ENCODE measurements at regions not wholly inside any gene's neighbourhood (a gene's known extent, or its start where the extent isn't known, plus 50 kb on each side); places are given as distances from the start of the nearest gene placed in this dataset.
A peak's percentile ranks its signal among the peaks of the same experiment; 100 is the strongest.

DNA sequence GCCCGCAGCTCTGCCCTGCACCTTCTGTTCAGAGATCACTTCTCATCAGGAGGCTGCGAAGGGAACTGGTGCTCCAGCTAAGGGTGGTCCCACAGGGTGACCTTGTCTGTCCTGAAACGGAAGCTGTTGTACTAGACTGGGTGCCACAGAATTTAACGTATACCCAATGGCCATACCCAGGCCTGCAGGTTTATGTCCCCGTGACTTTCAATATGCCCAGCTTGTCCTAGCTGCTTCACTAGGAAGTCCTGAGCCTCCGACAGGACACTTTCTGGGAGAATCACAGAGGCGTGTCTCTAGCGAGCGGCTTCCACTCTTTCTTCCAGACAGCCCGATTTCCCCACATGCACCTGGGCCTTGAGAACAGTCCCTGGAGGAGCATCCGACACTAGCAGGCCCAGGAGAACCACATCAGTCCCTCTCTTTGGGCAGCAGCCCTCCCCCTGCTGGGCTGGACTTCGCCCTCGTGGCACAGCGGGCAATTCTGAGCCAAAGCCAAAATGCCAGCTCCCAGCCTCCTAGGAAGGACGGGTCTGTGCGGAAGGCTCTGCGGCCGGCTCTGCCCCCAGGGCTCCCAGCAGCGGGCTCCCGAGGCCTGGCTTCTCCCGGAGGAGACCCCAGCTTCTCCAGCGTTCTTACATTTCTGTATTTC lies 91.9 kb upstream of the OTOS start:
- Histone ChIP-seq H3K9ac (replicated peaks in 1 of 4; ENCODE audit: extremely low read depth in 1 of 4, low read depth in 3 of 4, low read length in 3 of 4) (no peak overlapping the region), H2BK12ac (ENCODE audit: low read depth, low read length) (no peak overlapping the region), H3K23me2 (ENCODE audit: low read depth, low read length) (no peaks in the 10 kb centered on the region), H3K4me1 (replicated peaks in 1 of 4; ENCODE audit: control insufficient read depth in 3 of 4, insufficient read depth in 4 of 4, low read length in 3 of 4) (peaks cover 0 to 6% (median 2%) of the 10 kb centered on the region in 4 experiments; a peak in 5 of 7 replicates), H2BK5ac (ENCODE audit: low read depth, low read length) (no peak overlapping the region), H3K23ac (ENCODE audit: insufficient read length) (no peak overlapping the region), H3K56ac (replicated peaks; ENCODE audit: insufficient read length, low read depth, low read length) (no peak overlapping the region), H3K27ac (ENCODE audit: low read depth, low read length) (no peak overlapping the region), H2BK15ac (ENCODE audit: low read length) (no peak overlapping the region), H3K4me3 (ENCODE audit: extremely low read depth in 1 of 4, insufficient read depth in 2 of 4, low read depth in 3 of 4, low read length in 4 of 4) (peak overlapping the region in 2 of 4 experiments; percentile 5 to 78; a peak in 2 of 8 replicates), H2BK20ac (ENCODE audit: low read length) (no peak overlapping the region), H3K79me2 (ENCODE audit: control insufficient read depth in 1 of 2, insufficient read depth in 2 of 2, low read length in 2 of 2) (no peaks in the 10 kb centered on the region), H3K4me2 (ENCODE audit: insufficient read depth in 1 of 2, low read depth in 2 of 2, low read length in 2 of 2) (peak overlapping the region; percentile 16 to 97), H4K5ac (ENCODE audit: insufficient read length, low read depth, low read length) (no peak overlapping the region), H4K91ac (replicated peaks; ENCODE audit: insufficient read length, low read length) (no peak overlapping the region), H2AFZ (ENCODE audit: low read length) (peak overlapping the region; percentile 73), H4K20me1 (replicated peaks in 1 of 2; ENCODE audit: control insufficient read depth in 1 of 2, insufficient read depth in 2 of 2, low read length in 2 of 2) (no peaks in the 10 kb centered on the region), H3K18ac (ENCODE audit: extremely low read depth, low read length) (no peak overlapping the region), H2AK5ac (ENCODE audit: low read depth, low read length) (no peak overlapping the region), H3K9me3 (ENCODE audit: insufficient read depth in 2 of 2, low read depth in 1 of 2, low read length in 1 of 2) (peaks cover 10 to 17% of the 10 kb centered on the region in 2 experiments), H4K8ac (ENCODE audit: extremely low read depth, insufficient read depth, low read length) (peak overlapping the region; percentile 43; the same call in 1 of the 2 replicates), H2BK120ac (replicated peaks; ENCODE audit: low read depth, low read length) (no peak overlapping the region), H3K36me3 (ENCODE audit: control insufficient read depth in 2 of 4, insufficient read depth in 4 of 4, low read length in 3 of 4) (no peaks in the 10 kb centered on the region), H3K27me3 (replicated peaks in 1 of 4; ENCODE audit: control insufficient read depth in 3 of 4, extremely low read depth in 1 of 4, insufficient read depth in 3 of 4, low read length in 3 of 4) (peaks cover 0 to 2% (median 0%) of the 10 kb centered on the region in 4 experiments; a peak in 1 of 7 replicates), H3K79me1 (ENCODE audit: low read depth, low read length) (no peaks in the 10 kb centered on the region), H3K14ac (ENCODE audit: insufficient read length) (no peak overlapping the region), H3K4ac (replicated peaks; ENCODE audit: insufficient read length, low read depth, low read length) (no peak overlapping the region)
- DNase-seq (ENCODE audit: low read depth in 1 of 2, low spot score in 2 of 2) (no peak), FAIRE-seq (no peak)
- ChIA-PET CTCF (ENCODE audit: partially characterized antibody) (interaction anchor here (0.8 to 1.0 kb wide), 2 partner anchors 194 to 209 kb away, joined by 3 to 4 read pairs; no protein-coding TSS in a partner anchor), POLR2A (ENCODE audit: partially characterized antibody) (no interaction called here)
- 85% methylated on average over 15 of the region's 22 CpGs; no CpG with 5 or more reads in 1 of the 2 experiments for WGBS, 2 experiments (ENCODE audit: extremely low coverage in 1 of 2, insufficient coverage in 1 of 2, insufficient read length in 1 of 2, insufficient replicate concordance in 2 of 2, low coverage in 1 of 2, low lambda C conversion rate in 2 of 2, missing lambda C conversion rate in 1 of 2)
- TF ChIP-seq, protein P1, sequence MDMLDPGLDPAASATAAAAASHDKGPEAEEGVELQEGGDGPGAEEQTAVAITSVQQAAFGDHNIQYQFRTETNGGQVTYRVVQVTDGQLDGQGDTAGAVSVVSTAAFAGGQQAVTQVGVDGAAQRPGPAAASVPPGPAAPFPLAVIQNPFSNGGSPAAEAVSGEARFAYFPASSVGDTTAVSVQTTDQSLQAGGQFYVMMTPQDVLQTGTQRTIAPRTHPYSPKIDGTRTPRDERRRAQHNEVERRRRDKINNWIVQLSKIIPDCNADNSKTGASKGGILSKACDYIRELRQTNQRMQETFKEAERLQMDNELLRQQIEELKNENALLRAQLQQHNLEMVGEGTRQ (IDR thresholded peaks at IDR 0.05; ENCODE audit: low read length) = no peak
- TF ChIP-seq, protein P2, sequence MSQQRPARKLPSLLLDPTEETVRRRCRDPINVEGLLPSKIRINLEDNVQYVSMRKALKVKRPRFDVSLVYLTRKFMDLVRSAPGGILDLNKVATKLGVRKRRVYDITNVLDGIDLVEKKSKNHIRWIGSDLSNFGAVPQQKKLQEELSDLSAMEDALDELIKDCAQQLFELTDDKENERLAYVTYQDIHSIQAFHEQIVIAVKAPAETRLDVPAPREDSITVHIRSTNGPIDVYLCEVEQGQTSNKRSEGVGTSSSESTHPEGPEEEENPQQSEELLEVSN (IDR thresholded peaks at IDR 0.05) = no peak
- TF ChIP-seq YY1 (IDR thresholded peaks at IDR 0.05; ENCODE audit: low read depth, low read length) (no peak), SP4 (IDR thresholded peaks at IDR 0.05; ENCODE audit: low read length) (no peak), SP2 (IDR thresholded peaks at IDR 0.05; ENCODE audit: low read length) (no peak)

All from H1 (cell line).